ENCODE measurements at regions not wholly inside any gene's neighbourhood (a gene's known extent, or its start where the extent isn't known, plus 50 kb on each side); places are given as distances from the start of the nearest gene placed in this dataset.

GRCh38 chr2:225137971-225138370 is 95.7 kb upstream of the DOCK10 start:
- Mint-ChIP-seq H3K9me3 (ENCODE audit: low read depth, unreplicated experiment) (no peaks in the 10 kb centered on the region), H3K27ac (ENCODE audit: unreplicated experiment) (no peak overlapping the region), H3K4me3 (ENCODE audit: low read depth, unreplicated experiment) (no peak overlapping the region), H3K27me3 (ENCODE audit: unreplicated experiment) (no peaks in the 10 kb centered on the region), H3K4me1 (ENCODE audit: low read depth, unreplicated experiment) (no peaks in the 10 kb centered on the region), H3K36me3 (ENCODE audit: insufficient read depth, unreplicated experiment) (no peaks in the 10 kb centered on the region)
- no peak for TF ChIP-seq CTCF (IDR thresholded peaks at IDR 0.05; ENCODE audit: unreplicated experiment)
- intact Hi-C loops (cut with micrococcal nuclease; ENCODE audit: unreplicated experiment), result no loop called here
- DNase-seq, result no peak
- CTCF ChIA-PET, result no interaction called here
- BruUV-seq (replicated peaks), result no TSS peak

- no peaks in the 10 kb centered on the region for H3K4me1 Mint-ChIP-seq (ENCODE audit: low read depth, unreplicated experiment)
- CTCF ChIA-PET, result no interaction called here
- intact Hi-C loops (cut with micrococcal nuclease; ENCODE audit: unreplicated experiment), result no loop called here
- no peaks in the 10 kb centered on the region for H3K9me3 Mint-ChIP-seq (ENCODE audit: low read depth, unreplicated experiment)
- no peak overlapping the region for H3K27ac Mint-ChIP-seq (ENCODE audit: unreplicated experiment)
- H3K27me3 Mint-ChIP-seq (ENCODE audit: unreplicated experiment), result no peaks in the 10 kb centered on the region
- DNase-seq, result no peak
- TF ChIP-seq CTCF (IDR thresholded peaks at IDR 0.05; ENCODE audit: unreplicated experiment), result no peak
- H3K4me3 Mint-ChIP-seq (ENCODE audit: low read depth, unreplicated experiment), result no peak overlapping the region
- H3K36me3 Mint-ChIP-seq (ENCODE audit: insufficient read depth, unreplicated experiment), result no peaks in the 10 kb centered on the region
- no TSS peak for BruUV-seq (replicated peaks)
Measured at GRCh38 chr2:225136552-225136951, 94.3 kb upstream of the DOCK10 start.

DNA sequence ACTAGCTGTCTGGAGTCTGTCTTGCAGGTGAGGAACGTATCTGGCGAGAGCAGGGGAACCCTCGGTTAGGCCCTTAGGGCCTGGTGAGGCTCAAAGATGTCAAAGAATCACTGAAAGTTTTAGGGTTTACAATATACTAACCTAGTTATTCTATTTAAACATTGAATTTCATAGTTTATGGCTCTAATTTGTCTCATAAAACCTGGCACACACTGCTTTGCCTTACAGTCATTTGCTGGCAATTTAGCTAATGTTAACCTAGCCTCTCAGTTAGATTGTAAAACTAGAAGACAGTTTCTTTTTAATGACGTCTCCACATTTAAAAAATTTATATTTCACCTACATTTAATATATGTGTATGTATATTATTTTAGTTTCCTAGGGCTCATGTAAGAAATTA is 89.6 kb upstream of the DOCK10 start:
- peaks cover 11% of the 10 kb centered on the region for H3K27me3 Mint-ChIP-seq (ENCODE audit: unreplicated experiment)
- no peaks in the 10 kb centered on the region for H3K4me1 Mint-ChIP-seq (ENCODE audit: low read depth, unreplicated experiment)
- no peaks in the 10 kb centered on the region for H3K36me3 Mint-ChIP-seq (ENCODE audit: insufficient read depth, unreplicated experiment)
- BruUV-seq (replicated peaks), result no TSS peak
- no peaks in the 10 kb centered on the region for H3K9me3 Mint-ChIP-seq (ENCODE audit: low read depth, unreplicated experiment)
- CTCF ChIA-PET, result no interaction called here
- no peak overlapping the region for H3K4me3 Mint-ChIP-seq (ENCODE audit: low read depth, unreplicated experiment)
- H3K27ac Mint-ChIP-seq (ENCODE audit: unreplicated experiment), result no peak overlapping the region
- intact Hi-C loops (cut with micrococcal nuclease; ENCODE audit: unreplicated experiment), result no loop called here
- DNase-seq, result no peak
- TF ChIP-seq CTCF (IDR thresholded peaks at IDR 0.05; ENCODE audit: unreplicated experiment), result no peak

DNA sequence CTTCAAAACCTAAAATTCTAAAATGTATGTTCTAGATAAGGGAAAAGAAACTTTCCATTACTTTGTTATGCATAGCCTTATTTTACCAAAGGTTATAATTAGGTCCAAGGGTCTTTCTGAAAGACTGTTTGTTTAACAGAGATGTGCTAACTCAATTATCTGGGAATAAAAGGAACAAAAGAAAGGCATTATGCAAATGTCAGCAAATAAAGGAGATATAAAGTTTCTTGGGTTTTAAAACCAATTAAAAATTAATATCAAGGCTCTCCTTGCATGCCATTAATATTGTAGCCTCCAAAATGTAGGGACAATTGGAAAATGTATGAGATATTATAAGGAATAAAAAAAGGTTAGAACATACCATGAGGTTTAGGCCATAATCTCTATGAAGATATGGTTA is 87.8 kb upstream of the DOCK10 start:
- Mint-ChIP-seq H3K9me3 (ENCODE audit: low read depth, unreplicated experiment) (no peaks in the 10 kb centered on the region), H3K4me3 (ENCODE audit: low read depth, unreplicated experiment) (no peak overlapping the region), H3K27ac (ENCODE audit: unreplicated experiment) (no peak overlapping the region), H3K27me3 (ENCODE audit: unreplicated experiment) (peaks cover 11% of the 10 kb centered on the region), H3K4me1 (ENCODE audit: low read depth, unreplicated experiment) (no peaks in the 10 kb centered on the region), H3K36me3 (ENCODE audit: insufficient read depth, unreplicated experiment) (no peaks in the 10 kb centered on the region)
- CTCF ChIA-PET, result no interaction called here
- no peak for DNase-seq
- BruUV-seq (replicated peaks), result no TSS peak
- intact Hi-C loops (cut with micrococcal nuclease; ENCODE audit: unreplicated experiment), result no loop called here
- no peak for TF ChIP-seq CTCF (IDR thresholded peaks at IDR 0.05; ENCODE audit: unreplicated experiment)
